CD4-positive, alpha-beta T cell treated with Interleukin-4 for 1 hour (primary cell): ENCODE measurements at regions not wholly inside any gene's neighbourhood (a gene's known extent, or its start where the extent isn't known, plus 50 kb on each side); places are given as distances from the start of the nearest gene placed in this dataset.
"Not testable (repeated sequence)": the region's sequence is repeated elsewhere in the genome, so short reads cannot be mapped to it uniquely, and the experiment has no call there.

Source experiments
- DNase-seq, 2 donors: peaks; one replicate each; pipeline ENCODE4 v3.0.0-alpha.2; 2020 to 2022

DNA sequence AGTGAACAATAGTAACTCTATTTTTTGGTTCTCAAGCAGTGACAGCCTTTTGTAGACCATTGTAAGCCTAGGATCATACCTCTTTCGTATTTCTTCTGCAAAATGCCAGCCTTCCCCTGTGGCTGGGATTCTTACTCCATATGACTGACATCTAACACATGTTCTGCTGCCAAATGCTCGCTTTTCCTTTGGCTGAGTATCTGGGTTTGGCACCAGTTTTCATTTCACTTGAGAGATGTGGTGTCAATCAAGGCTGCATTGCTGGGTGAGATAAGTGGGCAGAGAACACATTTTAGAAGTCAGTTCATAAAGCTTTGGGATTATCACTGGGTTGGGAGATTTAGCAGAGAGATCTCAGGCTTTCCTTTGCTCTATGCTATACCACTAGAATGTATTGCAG lies 514.7 kb upstream of the SGO1 start:
- DNase-seq: no peak

DNA sequence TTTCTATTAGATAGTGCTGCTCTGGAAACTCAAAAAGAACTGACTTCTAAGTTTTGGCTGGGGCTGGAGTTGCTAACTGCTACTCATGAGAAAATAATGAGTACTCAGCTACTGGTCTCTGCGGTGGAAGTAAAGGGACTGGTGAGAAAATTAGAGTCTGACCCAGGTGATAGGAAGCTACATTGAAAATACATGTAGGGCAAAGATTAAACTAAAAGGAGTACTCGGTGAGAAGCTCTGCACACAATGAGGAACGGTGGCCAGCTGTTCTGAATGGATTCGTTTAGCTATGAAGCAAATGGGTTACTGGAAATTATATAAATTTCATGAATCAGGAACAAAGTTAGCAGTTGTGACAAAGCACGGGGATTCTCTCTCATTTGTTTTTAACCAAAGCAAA lies 512.9 kb upstream of the SGO1 start:
- no peak for DNase-seq

DNA sequence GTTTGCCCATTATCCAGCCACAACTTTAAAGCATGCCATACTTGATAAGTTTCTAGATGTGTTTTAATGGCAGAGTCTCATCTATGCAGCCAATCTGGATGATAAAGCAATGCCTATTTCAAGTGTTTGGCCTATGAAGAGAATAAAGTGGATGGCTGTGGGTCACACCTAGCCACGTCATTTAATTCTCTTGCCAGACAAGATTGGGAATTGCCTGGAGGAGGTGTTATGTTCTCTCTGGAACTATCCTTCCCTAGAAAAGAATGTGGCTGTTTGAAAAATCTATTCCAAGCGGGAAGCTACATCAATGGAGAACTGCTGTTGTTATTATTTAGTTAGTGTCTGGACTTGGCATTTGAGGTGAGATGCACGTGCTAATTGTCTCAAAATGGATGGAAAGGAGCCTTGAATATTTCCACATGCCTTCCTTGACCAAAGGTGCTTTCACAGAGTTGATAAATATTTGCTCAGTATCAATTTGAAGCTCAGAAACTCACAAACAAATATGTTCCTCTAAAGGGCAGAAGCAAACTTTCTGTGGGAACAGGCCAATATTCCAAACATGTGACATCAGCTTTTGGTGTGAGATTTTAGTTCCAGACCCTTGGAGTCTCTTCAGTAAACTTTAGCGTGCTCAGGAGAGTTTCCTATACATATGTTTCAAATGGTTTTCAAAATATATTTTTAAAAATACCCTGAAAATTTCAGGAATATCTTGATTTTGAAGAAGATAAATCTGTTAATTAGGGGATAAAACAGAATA lies 510.6 kb upstream of the SGO1 start:
- no peak for DNase-seq

DNA sequence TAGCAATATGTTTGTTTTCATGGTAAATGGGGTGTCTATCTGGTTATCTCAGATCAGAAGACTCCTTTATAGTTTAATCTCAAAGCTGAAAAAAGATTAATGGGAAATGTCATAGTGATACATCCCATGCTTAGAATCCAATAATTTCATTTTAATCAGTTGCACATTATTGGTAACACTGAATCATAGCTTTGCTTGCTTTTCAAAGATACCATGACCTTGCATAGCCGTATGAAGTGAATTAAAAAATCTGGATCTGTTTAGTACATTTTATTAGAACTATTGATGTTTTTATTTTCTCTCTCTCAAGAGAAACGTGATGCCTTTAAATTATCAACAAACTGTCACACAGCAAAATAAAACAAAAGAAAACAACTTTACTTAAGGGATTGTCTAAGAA lies 506.7 kb upstream of the SGO1 start:
- DNase-seq: no peak

DNA sequence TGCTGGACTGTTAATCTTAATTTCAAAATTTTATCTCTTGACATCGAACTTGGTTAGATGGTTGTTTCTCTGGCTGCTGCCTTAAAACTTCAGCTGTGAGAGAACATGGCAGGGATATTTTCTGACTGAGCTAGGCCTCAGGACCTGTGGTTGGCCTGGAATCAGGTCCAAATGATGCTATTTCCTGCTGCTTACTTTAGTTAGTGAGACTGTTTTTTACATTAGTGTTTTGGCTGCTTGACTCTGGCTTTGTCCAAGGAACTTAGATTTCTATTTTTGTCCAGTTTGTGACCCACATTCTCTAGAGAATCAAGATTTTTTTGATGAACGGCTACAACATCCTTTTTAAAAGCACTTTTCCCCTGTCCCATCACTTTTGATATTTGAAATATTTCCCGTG lies 497.9 kb upstream of the SGO1 start:
- no peak for DNase-seq

DNA sequence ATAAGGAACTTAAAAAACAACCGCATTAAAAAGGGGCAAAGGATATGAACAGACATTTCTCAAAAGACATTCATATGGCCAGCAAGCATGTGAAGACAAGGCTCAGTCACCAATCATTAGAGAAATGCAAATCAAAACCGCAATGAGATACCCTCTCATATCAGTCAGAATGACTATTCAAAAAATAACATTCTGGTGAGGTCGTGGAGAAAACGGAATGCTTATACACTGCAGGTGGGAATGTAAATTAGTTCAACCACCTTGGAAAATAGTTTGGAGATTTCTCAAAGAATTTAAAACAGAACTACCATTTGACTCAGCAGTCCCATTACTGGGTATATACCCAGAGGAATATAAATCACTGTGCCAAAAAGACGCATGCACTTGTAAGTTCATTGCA lies 496.6 kb upstream of the SGO1 start:
- DNase-seq: no peak

DNA sequence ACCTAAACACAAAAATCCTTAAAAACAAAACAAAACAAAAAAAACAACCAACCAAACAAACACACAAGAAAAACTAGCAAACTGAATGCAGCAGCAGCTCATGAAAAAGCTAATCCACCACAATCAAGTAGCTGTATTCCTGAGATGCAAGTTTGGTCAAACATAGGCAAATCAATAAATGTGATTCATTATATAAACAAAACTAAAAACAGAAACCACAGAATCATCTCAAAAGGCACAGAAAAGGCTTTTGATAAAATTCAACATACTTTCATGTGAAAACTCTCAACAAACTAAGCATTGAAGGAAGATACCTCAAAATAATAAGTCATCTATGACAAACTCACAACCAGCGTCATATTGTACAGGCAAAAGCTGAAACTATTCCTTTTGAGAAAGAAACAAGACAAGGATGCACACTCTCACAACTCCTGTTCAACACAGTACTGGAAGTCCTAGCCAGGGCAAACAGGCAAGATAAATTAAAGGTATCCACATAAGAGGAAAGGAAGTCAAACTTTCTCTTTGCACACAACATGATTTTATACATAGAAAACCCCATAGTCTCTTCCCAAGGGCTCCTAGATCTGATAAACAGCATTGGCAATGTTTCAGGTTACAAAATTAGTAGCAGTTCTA lies 495.1 kb upstream of the SGO1 start:
- DNase-seq: no peak

DNA sequence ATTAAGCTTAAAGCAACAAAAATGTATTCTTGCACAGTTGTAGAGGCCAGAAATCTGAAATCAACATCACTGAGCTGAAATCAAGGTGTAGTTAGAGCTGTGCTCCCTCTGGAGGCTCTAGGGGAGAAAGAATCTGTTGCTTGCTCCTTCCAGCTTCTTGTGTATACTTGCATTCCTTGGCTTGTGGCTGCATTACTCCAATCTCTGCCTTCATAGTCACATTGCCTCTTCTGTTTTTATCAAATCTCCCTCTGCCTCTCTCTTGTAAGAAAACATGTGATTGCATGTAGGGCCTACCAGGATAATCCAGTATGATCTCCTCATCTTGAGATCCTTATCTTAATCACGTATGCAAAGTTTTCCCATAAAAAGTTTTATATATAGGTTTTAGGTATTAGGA lies 487.9 kb upstream of the SGO1 start:
- no peak for DNase-seq

DNA sequence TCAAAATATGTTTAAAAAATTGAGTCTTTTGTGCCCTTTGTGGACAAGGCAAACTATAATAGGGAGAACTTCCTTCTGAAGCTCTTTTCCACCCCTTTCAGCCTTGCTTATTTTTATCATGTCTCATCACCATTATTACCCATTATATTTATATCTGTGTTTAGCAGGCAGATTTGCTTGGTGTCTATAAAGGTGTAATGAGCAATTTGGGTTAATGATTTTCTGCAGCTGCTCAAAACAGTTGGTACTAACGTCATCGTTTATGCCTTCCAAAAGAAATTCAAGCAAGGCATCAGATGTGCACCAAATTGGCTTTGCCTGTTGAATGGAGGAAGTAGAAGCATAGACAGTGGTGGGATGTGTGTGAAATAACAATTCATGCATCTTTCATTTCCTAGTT lies 483.7 kb upstream of the SGO1 start:
- DNase-seq: no peak

DNA sequence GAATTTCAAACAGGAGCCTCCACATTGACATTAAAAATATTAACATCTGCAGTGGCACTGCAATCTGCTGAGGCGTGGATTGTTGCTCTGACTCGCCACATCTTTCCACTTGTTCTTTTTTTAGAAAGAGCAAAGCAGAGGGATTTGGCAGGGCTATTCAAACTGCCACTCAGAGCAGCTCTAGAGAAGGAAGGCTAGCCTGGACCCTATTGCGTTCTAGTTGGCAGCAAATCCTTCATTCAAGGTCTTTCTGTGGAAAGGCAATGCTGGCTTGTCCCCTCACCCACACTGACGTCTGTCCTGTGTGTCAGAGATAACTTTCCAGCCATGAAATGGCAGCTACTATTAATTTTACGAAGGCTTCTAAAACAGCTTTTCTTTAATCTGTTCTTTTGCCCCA lies 483.2 kb upstream of the SGO1 start:
- DNase-seq: no peak

DNA sequence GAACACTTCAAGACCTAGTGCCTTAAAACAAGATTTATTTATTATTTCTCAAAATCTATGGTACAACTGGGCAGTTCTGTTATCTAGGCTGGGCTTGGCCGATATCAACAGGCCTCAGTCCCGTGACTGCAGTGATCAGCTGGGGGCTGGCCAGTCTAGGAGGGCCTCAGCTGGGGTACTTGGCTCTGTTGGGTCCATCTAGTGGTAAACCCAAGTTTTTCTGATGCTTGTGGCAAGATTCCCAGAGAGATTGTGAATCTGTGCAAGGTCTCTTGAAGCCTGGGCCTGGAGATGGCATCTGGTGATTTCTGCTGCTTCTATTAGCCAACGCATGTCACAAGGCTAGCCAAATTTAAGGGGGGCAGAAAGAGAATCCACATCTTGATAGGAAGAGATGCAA lies 482.4 kb upstream of the SGO1 start:
- DNase-seq: no peak

DNA sequence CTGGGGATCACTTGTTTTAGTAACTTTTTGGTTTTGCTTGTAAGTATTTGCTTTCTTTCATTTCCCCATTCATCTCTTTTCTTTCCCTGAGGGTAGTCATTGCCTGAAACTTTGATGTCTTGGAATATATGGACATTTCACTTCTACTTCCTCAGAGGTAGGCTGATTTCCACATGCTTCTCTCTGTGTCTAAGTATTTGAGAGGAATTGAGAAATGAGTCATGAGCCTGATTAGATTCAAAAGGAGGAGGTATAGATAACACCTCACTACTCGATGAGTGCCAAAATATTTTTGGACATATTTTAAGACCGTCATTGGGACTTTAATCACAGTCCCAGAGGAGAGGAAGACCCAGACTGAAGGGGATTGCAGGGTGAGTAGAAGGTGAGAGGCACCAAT lies 480.1 kb upstream of the SGO1 start:
- no peak for DNase-seq

DNA sequence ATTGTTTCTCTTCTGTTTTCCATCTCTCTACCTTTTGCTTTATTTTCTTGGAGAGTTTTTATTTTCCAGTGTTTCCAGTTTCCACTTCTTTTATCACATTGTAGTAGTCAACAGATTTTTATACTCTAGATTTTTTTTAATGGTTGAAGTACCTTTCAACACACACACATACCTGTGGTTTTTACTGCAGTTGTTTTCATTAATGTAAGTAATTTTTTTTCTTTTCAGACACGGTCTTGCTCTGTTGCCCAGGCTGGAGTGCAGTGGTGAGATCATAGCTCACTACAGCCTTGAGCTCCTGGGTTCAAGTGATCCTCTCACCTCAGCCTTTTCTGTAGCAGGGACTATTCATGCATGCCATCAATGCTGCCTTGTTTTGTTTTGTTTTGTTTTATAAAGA lies 472.5 kb upstream of the SGO1 start:
- DNase-seq: no peak

DNA sequence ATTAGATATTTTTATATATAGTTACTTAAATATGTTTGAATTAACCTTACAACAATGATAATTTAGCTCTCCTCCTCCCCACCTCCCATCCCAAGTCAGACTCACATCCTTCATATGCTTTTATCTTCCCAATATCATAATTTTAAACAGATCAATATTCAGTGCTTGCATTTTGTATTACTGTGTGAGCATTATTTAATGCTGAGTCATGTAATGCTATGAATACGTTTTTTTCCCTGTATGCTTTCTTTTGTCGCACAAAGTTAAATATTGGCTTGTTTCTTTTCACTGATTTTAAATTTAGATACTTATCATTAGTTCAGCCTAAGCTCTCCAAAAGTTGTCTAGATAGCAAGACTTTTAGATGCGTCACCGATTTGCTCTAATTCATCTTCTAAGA lies 471.6 kb upstream of the SGO1 start:
- DNase-seq: no peak

DNA sequence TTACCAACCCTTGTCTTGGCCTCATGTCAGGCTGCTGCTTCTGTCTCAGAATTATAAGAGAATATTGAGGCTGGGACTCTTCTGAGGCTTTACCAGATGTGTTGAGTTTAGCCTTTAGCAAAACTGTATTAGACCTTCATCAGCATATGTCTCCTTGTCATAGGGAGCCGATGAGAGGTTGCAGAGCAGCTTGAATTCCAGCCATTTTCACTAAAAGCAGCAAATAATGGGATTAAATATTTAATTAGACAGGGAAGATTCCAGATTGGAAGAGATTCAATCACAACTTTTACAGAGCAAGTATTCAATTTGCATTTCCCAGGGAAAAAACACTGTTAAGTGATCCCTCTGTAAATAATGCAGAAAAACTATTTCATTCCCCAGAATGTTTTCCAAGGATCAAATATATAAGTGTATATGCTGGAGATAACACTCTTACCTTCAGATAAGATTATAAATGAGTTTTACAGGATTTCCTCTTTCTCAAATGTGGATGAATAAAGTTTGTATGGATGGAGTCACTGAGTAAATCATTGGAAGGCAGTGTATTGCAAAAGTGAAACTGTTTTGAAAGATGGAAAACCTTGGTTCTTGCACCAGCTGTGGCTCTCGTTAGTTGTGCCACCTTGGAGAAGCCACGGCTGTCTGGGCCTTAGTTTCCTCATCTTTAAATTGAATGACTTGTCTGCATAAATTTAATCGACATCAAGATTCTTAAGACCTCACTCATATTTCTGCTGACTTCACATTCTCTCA lies 466.4 kb upstream of the SGO1 start:
- no peak for DNase-seq

DNA sequence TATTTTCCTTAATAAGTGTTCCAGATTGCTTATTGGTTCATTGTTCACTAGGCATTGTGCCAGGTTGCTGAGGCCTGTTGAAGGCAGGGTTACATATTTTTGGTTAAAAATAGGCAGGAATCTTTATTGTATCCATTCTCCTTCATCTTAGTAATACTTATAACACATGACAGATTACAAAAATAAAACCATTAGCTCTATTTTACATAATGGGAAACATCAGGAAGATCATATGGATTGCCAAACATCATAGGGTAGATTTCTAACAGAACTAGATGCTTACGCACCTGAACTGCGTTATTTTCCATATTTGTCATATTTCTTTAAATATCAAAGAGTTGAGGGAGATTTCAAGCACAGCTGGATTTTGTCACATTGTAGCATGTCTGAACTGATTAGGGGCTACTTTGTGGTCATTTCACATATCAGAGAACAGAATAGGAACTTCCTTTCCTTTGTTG lies 462.9 kb upstream of the SGO1 start:
- DNase-seq: no peak

DNA sequence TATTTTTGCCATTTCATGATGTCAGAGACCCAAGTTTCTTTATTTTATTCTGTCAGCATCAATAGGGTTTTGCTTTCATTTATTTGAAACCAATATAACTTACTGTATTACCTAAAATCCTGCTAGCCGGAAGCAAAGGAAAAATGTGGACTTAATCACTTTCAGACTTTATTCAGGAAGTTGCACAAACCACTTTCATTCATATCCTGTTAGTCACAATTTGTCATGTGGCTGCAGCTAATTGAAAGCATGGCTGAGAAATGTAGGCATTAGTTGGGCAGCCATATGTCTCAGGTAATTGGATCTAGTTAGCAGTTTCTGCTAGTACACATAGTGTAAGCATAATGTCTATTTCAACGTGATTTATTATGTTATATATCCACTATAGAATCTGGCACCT lies 462.3 kb upstream of the SGO1 start:
- DNase-seq: no peak

DNA sequence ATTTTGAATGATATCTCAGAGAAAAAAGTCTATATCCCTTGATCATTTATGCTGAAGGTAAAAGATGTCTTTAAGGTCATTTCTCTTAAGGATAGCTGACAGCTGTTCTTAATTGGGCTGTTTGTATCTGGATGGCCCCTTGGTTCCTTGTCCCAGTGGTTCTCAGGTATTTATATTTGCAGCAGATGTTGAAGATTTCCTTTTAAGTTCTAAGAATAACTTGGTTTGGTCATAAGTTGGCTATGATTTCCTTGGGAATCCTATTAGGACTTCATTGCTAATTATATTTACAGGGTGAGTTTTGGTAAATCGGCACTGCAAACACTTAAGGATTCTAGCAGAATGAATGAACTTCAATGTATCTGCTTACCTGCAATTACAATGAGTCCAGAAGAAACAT lies 460.4 kb upstream of the SGO1 start:
- DNase-seq: no peak

DNA sequence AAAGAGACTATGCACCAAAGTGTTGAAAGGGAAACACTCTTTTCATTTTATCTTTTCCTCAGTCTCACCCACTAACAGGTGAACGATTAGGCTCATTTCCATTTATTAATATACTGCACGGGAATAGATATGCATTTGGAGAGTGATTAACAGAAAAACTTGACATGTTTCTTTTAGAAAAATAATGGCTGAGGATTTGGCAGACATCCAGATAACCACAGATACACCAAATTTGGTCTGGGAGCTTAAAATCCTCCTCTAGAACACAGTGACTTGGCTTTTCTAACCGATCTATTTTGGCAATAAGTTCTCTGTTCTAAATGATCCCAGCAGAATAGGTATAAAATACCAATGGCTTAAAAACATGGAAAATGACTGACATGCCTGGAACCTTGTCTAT lies 459.3 kb upstream of the SGO1 start:
- no peak for DNase-seq

DNA sequence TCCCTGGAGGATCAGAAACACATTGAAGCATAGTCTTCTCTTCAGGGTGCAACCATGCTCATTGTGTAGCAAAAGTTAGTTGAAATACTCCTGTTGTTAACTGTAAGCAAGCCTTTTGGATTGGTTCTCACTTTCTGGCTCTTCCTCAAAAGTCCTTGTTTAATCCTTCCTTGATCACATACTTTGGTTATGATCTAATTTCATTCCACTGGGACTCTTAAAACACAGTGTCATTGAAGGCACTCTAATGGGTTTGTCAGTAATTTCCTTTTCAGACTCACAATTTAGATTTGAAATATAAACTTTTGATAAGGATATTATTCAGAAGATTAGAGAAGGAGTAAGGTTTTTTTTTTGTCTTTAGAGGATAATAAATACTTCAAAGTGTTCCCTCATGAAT lies 451.7 kb upstream of the SGO1 start:
- DNase-seq: no peak

DNA sequence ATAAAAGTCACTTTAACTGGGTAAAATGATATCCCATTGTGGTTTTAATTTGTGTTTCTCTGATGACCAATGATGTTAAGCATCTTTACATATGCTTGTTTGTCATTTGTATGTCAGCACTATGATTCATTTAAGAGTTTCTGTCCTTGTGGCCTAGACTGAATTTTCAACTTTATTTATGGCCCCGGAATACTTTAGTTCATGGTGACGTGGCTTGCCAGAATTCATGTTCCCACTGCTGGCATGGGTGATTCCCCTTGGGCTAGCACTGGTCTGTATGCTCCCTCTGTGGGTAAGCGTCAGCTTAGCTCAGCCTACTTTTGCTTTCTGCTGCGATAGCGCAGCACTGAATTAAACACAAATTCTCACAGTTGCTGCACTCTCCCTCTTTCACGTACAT lies 436.3 kb upstream of the SGO1 start:
- no peak for DNase-seq

DNA sequence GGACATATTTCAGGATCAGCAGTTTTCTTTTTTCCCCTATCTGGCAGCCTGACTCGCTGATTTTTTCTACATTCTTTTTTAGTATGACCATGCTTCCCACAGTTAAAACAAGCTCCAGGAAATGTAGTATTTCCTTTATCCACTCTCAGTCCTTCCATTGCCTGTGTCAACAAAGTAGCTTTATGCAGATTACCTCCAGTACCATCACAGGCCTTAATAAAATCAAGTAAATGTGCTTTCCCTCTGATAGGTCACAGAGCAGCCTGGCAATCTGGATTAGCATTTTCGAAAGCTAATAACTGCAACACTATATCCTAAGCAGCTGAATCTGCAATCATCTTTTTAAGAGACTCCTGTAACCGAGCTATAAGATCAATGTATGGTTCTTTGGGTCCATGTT lies 432.6 kb upstream of the SGO1 start:
- DNase-seq: not testable (repeated sequence)

DNA sequence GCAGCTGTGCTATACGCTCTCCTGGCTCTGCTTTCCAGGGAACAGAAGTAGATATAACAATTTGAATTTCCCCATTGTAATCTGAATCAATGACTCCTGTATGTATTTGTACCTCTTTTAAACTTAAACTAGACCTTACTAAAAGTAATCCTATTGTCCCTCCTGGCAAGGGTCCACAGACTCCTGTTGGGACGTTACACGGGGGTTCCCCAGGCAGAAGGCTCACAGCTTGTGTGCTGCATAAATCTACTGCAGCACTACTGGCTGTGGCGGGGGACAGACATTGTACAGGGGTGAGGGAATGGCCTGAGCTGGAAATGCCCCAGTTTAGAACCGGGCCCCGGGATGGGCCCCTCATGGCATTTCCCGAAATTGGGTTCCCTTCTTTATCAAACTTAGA lies 432.2 kb upstream of the SGO1 start:
- DNase-seq: not testable (repeated sequence)

DNA sequence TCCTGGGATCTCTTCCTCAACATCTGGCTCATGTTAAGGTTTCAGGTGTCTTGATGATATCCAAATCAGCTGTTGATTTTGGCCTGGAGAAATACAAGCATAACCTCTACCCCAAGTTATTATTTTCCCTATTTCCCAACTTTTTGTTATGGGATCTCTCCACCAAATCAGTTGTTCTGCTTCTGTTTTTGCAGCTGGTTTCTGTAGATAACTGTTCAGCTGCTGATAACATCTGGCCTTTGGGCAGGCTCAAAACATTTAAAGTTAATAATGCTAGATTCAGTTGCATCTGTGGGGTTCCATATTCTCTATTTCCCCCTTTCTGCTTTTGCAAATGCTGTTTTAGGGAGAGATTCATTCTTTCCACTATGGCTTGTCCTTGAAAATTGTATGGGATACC lies 430.0 kb upstream of the SGO1 start:
- not testable (repeated sequence) for DNase-seq
